HG03064 (cell line): ENCODE measurements at regions not wholly inside any gene's neighbourhood (a gene's known extent, or its start where the extent isn't known, plus 50 kb on each side); places are given as distances from the start of the nearest gene placed in this dataset.
"Not testable (repeated sequence)": the region's sequence is repeated elsewhere in the genome, so short reads cannot be mapped to it uniquely, and the experiment has no call there.

Source experiments
- ATAC-seq: cut with Tn5 transposase; IDR thresholded peaks from one replicate; pipeline ENCODE4 v1.9.1; 2021; ENCODE audit warnings: low read depth; ENCODE audit not compliant: unreplicated experiment

DNA sequence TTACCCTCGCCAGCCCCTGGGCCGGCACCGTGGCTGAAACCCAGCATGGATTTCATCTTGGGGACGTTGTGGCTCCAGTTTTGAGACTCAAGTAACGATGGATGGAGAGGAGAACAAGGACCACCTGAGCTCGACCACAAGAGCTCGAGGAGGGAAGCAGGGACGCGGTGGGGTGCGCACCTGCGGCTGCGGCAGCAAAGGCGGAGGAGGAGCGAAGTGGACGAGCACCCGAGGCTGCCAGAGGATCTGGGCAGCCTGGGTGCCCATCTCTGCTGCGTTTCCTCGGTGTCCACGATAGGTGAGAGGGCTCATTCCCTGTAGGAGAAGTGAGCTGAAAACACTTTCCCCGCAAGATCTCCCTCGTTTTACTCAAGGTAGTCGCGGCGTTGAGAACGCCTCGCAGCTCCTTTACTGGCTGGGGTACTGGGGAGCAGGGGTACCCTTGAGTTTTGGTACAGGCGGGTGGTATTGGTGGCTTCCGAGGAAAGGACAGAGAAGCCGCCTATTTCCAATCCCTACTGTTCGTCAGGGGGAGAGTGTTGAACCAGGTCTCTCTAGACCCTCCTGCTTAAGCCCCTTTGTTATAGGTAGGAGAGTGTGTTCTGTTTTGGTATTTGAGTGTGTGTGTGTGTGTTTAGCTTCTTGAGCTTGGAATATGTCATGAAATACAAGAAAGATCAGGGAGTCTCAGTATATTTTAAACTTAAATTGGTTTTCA, 137.7 kb downstream of the TRIM27 start:
- ATAC-seq = no peak

DNA sequence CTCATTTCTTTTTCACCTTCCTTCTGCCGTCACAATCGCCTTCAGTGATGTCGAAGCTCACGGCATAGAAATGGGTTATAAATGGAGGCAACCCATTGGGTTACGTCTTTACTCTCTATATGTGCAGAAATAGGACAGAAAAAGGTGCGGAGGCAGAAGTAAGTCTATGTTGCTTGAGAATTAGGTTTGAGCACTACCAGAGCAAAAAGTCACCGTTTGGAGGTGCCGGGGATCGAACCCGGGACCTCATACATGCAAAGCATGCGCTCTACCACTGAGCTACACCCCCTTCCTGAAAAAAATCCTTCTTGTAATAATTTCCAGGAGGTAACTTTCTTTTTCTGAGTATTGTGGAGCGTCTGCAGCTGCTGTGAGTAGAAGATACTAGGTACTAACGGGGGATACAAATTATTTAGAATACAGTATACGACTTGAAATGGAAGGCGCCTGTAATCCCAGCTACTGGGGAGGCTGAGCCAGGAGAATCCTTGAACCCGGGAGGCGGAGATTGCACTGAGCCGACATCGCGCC, 134.2 kb downstream of the TRIM27 start:
- ATAC-seq = no peak

DNA sequence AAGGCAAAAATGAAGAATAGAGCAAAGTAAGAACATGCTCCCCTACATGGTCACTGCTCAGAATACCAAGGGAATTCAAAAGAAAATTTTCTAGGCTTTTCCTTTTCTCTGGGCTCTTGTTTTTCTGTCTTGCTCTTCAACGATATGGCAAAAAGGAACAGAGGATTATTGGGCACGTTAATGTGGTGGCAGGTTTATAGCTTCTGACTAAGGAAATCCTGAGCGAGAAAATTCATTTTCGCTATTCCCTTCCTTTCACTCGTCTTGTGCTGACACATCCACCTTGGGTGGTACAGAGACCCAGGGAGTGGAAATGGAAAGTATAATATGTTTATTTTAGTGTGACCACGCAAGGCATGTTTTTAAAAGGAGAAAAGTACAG, 132.8 kb downstream of the TRIM27 start:
- ATAC-seq = no peak

DNA sequence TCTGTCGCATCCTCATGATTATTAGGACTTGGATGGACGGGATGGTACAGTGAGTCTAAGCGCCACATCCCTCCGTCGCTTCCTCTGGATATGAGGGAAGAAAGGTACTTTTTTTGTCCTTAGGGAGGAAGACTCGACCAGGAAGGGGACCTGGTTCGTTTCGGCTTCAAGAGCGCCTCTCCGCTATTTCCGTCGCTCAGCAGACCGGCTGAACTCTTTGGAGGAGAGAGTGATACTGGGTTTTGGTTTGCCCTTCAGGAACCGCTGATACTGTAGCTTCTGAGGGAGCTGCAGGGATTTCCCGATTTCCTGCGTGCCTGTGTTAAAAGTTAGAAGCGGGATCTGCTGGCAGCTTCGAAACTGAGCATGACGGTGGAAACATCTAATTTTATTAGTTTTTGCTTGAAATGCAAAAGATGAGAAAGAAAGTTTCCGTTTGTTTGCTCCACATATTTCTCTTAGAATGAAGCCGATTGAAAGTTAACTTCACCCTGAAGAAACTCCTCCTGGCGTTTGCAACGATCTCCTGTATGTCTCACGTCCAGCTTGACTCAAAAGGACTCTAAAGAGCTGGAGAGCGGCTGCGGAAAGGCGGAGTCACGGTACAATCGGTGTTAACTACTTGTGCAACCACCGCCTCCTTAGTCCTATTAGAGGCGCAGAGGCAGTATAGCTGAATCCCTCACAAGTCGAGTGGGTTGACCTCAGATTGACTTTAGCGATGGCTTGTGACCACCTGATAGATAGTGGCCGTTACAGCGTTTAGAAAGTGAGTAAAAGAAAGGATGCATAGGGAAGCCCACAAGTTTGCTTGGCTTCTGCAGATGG, 129.4 kb downstream of the TRIM27 start:
- no peak for ATAC-seq

DNA sequence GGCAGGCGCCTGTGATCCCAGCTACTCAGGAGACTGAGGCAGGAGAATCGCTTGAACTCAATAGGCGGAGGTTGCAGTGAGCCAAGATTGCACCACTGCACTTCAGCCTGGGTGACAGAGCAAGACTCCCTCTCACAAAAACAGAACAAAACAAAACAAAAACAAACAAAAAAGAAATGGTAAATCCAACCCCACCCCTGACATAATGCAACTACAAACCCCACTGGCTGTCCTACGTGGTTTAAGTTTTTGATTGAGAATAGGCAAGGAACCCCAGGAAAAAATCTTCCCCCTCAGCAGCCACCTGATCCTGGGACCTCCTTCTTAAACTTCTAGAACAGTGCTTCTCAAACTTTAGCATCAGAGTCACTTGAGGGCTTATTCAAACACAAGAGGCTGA, 123.1 kb downstream of the TRIM27 start:
- ATAC-seq = not testable (repeated sequence)

DNA sequence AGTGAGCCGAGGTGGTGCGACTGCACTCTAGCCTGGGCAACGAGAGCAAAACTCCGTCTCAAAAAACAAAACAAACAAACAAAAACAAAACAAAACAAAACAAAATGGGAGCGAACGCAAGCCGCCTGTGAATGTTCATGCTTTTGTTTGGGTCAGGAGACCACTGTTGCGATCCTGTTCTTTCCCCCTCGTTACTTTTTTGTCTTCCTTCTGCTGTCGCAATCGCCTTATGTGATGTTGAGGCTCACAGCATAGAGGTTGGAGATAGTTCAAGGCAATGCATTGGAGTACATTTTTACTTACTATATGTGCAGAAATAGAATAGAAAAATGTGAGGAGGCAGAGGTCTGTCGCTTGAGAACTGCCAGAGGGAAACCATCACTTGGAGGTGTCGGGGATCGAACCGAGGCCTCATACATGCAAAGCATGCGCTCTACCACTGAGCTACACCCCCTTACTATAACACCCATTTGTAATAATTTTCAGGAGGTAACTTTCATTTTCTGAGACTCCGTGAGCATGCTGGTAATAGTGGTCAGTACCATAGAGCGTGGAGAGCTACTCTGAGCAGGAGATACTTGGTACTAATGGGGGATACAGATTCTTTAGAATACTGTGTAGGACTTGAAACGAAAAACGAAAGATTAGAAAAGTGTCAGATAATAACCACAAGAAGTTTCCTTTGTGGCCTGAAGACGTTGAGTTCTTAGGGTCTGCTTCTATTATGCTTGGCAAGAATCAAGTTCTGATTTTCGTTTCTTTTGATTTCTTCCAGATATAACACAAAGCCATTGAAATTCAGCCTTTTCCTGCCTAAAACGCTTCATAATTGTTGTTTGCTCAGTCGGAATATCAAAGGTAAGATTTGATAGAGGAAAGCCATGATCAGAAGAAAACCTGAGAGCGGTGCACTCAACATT, 121.1 kb downstream of the TRIM27 start:
- no peak for ATAC-seq

DNA sequence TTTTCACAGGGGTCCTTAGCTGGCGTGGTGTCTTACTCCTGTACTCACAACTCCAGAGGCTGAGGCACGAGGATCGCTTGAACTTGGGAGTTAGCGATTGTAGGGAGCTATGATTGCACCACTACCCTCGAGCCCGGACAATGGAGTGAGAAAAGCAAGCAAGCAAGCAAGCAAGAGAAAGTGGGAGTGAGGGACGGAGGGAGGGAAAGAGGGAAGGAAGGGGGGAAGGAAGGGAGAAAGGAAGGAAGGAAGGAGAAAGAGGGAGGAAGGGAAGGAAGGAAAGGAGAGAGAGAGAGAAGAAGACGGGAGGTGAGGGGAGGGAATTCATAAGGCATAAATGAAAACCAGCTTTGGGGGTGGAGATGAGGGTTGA, 120.5 kb downstream of the TRIM27 start:
- ATAC-seq = no peak

DNA sequence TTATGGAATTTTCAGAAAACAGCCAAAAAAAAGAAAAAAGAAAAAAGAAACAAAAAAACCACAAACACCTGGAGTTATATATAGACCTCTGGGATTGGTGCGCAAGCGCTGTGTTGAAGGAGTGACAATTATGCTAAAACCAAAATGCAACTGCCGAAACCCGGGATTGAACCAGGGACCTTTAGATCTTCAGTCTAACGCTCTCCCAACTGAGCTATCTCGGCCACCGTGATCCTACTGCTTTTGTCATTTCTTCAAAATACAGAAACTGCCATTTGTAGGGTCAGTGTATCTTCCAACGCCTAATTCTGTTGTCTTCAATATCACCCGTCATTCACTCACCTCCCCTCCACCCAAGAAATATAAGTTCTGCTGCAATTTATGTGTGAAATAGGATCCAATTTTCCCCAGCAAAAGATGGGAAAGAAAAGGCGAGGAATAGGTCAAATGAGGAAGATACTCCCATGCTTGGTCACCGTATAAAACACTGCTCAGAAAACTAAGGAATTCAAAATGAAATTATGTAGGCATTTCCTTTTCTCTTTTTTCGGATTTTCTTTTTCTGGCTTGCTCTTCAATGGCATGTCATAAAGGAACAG, 116.0 kb downstream of the TRIM27 start:
- ATAC-seq = no peak

DNA sequence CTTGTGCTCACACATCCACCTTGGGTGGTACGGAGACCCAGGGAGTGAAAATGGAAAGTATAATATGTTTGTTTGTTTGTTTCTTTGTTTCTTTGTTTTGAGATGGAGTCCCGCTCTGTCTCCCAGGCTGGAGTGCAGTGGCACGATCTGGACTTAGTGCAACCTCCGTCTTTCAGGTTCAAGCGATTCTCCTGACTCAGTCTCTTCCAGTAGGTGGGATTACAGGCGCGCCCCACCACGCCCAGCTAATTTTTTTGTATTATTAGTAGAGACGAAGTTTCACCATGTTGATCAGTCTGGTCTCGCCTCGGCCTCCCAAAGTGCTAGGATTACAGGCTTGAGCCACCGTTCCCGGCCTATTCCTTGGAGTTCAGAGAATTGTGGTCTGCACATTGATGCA, 115.4 kb downstream of the TRIM27 start:
- no peak for ATAC-seq

DNA sequence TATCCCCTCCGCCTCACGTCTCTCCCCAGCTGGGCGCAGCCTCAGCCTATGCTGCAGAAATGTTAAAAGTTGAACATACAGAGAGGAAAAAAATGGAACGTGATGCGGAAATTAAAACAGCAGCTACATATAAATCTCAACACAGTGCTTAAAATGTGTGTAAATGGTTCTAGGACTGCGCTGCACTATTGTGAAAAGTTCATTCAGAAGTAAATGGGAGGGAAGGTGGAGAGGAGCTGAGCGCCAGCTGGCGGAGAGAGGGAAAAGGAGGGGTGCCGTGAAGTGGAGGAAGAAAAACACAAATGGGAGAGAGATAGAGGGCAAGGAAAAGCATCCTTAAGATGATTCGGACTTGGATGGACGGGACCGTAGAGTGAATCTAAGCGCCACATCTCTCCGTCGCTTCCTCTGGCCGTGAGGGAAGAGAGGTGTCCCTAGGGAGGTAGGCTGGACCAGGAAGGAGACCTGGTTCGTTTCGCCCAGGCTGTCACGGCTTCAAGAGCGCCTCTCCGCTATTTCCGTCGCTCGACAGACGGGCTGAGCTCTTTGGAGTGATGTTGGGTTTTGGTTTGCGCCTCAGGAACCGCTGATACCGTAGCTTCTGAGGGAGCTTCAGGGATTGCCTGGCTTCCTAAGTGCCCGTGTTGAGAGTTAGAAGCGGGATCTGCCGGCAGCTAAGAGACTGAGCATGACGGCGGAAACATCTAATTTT, 113.7 kb downstream of the TRIM27 start:
- ATAC-seq = no peak

DNA sequence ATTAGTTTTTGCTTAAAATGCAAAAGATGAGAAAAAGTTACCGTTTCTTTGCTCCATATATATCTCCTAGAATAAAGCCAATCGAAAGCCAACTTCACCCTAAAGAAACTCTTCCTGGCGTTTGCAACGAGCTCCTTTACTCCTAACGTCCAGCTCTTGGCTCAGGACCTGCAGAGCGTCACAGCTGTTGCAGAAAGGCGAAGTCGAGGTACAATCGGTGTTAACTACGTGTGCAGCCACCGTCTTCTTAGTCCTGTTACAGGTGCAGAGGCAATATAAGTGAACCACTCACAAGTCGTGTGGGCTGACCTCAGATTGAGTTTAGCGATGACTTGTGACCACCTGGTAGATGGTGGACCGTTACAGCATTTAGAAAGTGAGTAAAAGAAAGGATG, 113.1 kb downstream of the TRIM27 start:
- ATAC-seq = no peak

DNA sequence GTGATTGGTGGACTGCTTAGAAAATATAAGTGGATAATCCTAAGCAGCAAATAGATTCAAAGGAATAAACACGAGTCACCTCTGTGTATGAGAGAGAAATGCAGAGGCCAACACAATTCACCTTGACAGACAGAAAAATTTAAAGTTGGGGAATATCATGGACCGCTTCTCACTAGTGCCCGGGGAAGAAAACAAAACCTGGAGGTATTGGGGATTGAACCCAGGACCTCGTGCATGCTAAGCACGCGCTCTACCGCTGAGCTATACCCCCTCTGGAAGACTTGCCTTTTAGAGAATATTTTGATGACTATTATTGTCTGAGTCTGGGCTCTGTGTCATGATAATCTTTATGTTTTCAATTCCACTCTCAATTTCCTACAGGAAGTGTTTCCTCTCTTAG, 111.9 kb downstream of the TRIM27 start:
- ATAC-seq = no peak

DNA sequence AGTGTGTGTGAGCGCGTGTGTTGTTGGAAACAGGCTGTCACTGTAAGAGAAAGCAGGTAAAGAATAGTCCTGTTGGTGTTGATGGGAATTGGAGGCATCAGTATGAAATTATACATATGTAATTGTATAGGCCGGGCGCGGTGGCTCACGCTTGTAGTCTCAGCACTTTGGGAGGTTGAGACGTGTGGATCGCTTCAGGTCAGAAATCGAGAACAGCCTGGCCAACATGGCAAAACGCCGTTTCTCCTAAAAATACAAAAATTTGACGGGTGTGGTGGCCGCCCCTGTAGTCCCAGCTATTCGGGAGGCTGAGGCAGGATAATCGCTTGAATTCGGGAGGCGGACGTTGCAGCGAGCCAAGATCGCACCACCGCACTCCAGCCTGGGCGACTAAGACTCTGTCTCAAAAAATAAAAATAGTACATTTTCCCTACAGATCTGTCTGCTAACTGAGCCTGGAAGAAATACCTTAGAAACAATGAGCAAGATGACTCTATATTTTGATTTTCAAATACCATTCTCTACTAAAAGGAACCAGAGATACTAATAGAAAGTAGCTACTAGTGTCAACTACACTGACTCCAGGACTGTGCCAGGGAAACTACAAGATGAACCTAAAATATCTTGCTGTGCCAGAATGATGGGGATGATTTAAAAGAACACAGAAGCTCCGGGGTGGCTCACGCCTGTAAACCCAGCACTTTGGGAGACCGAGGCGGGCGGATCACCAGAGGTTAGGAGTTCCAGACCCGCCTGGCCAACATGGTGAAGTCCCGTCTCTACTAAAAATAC, 110.8 kb downstream of the TRIM27 start:
- no peak for ATAC-seq

DNA sequence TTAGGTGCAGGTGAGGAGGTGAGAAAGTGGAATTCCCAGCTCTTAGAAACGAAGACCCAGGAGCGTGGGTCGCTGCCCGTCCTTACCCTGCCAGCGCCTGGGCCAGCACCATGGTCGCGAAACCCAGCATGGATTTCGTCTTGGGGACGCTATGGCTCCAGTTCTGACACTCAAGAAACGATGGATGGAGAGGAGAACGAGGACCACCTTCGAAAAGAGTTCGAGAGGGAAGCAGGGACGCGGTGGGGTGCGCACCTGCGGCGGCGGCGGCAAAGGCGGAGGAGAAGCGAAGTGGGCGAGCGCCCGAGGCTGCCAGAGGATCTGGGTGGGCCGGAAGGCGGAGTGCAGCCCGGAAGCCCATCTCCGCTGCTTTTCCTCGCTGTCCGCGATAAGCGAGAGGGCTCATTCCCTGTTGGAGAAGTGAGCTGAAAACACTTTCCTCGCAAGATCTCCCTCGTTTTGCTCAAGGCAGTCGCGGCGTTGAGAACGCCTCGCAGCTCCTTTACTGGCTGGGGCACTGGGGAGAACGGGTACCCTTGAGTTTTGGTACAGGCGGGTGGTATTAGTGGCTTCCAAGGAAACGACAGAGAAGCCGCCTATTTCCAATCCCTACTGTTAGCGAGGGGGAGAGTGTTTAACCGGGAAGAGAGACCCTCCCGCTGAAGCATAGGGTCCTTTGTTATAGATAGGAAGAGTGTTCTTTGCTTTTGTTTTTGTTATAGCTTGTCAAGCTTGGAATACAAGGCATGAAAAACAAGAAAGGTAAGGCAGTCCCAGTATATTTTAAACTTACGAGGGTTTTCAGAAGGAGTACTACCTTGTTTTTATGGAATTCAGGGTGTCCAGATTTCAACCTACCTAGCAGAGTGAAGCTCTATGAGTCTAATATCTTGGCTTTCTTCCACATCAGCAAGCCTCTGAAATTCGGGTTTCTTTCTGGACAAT, 109.5 kb downstream of the TRIM27 start:
- ATAC-seq = no peak

DNA sequence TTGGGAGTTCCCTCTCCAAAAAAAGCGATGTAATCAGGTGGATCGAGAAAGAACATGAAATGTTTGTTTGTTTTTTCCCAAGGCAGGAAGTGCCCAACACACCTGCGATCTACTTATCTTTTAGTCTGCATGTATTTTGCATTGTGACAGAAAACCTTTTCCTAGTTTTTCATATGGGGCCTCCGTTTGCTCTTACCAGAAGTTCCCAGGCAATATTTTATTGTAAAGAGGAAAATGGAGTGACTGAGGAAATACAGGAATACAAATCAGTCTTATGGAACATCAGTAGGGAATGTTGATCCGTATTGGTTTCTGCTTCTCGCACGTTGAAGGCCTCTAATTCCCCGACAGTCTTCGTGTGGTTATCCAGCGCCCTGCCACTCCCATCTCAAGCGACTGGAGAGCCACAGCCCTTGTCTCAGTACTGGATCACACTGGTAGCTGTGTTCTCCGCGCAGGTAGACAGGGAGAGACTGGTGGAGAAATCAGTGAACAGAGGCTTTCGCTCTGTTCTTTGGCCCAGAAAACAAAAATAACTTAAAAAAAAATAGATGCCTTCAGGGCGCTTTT, 107.4 kb downstream of the TRIM27 start:
- ATAC-seq = no peak

DNA sequence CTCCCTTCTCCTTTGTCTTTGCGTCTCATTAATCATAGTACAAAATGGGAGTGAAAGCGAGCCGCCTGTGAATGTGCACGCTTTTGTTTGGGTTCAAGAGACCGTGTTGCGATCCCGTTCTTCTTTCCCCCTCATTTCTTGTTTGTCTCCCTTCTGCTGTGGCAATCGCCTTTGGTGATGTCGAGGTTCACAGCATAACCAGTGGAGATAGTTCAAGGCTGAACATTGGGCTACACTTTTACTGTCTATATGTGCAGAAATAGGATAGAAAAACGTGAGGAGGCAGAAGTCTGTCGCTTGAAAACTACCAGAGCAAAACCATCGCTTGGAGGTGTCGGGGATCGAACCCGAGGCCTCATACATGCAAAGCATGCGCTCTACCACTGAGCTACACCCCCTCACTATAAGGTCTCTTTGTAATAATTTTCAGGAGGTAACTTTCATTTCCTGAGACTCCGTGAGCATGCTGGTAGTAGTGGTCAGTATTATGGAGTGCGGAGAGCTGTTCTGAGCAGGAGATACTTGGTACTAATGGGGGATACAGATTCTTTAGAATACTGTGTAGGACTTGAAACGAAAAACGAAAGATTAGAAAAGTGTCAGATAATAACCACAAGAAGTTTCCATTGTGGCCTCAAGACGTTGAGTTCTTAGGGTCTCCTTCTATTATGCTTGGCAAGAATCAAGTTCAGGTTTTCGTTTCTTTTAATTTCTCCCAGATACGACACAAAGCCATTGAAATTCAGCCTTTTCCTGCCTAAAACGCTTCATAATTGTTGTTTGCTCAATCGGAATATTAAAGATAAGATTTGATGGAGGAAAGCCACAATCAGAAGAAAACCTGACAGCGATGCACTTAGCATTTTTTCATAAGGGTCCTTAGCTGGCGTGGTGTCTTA, 106.6 kb downstream of the TRIM27 start:
- no peak for ATAC-seq

DNA sequence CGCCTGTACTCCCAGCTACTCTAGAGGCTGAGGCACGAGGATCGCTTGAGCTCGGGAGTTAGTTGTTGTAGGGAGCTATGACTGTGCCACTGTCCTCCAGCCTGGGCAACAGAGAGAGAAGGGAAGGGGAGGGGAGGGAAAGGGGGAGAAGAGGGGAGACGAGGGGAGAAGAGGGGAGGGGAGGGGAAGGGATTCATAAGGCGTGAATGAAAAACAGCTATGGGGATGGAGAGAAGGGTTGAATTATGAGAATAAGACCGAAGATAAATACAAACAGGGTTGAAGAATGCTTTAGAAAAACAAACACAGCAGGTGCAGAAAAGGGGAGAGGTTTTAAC, 106.0 kb downstream of the TRIM27 start:
- no peak for ATAC-seq
